Testis (tissue), 2 donors: ENCODE measurements at regions not wholly inside any gene's neighbourhood (a gene's known extent, or its start where the extent isn't known, plus 50 kb on each side); places are given as distances from the start of the nearest gene placed in this dataset.

Experiments used
- DNase-seq: peaks from one replicate; pipeline ENCODE4 v3.0.0-alpha.2; 2019
- H3K27ac ChIP-seq, 2 donors: fragments of 200-600 bp; sonication (generic); one replicate each; pipeline ENCODE4 v1.5.1; 2019
- H3K27me3 ChIP-seq: fragments of 200-600 bp; sonication (generic); one replicate; pipeline ENCODE4 v1.5.1; 2019
- H3K36me3 ChIP-seq: fragments of 200-600 bp; sonication (generic); one replicate; pipeline ENCODE4 v1.5.1; 2017; ENCODE audit warnings: low read depth; ENCODE audit errors: missing control alignments
- H3K4me1 ChIP-seq: fragments of 200-600 bp; sonication (generic); one replicate; pipeline ENCODE4 v1.5.1; 2019
- H3K4me3 ChIP-seq, 2 donors: fragments of 200-600 bp; sonication (generic); one replicate each; pipeline ENCODE4 v1.5.1; 2017 to 2019
- H3K9me3 ChIP-seq: fragments of 200-600 bp; sonication (generic); one replicate; pipeline ENCODE4 v1.5.1; 2017
- CTCF ChIP-seq, 3 experiments: fragments of 450-650 bp in 2 of 3; fragments of 200-600 bp in 1 of 3; sonication (generic) in 1 of 3; IDR thresholded peaks; one replicate each; pipeline ENCODE4 v1.5.1; 2016 to 2019; ENCODE audit warnings: antibody characterized with exemption in 3 of 3, mild to moderate bottlenecking in 2 of 3, moderate library complexity in 1 of 3
- POLR2A ChIP-seq: fragments of 450-650 bp; IDR thresholded peaks from one replicate; pipeline ENCODE4 v1.6.1; 2017; ENCODE audit warnings: antibody characterized with exemption, mild to moderate bottlenecking, moderate library complexity
- WGBS, 2 donors: methylation state at CpG; one replicate each; pipeline ENCODE4 v1.1.5; 2018; 5-methylcytosine and 5-hydroxymethylcytosine counted together
- intact Hi-C: fragments of 100-400 bp; cut with DNase I; formaldehyde crosslinking; loops from one replicate; pipeline ENCODE4 v1.15.1; 2023; ENCODE audit warnings: low total_unique reads

- Histone ChIP-seq H3K4me1 (no peaks in the 10 kb centered on the region), H3K27me3 (no peaks in the 10 kb centered on the region), H3K4me3 (no peak overlapping the region), H3K36me3 (no peaks in the 10 kb centered on the region), H3K9me3 (no peaks in the 10 kb centered on the region), H3K27ac (no peak overlapping the region)
- intact Hi-C loops: no loop called here
- WGBS, 2 donors: 43 to 59% methylated on average over 5 of the region's 5 CpGs
- TF ChIP-seq POLR2A: no peak
- TF ChIP-seq CTCF (IDR thresholded peaks at IDR 0.05): no peak
- no peak for DNase-seq
Observed at GRCh38 chr10:31723106-31723750, 205.4 kb downstream of the ARHGAP12 start.

DNA sequence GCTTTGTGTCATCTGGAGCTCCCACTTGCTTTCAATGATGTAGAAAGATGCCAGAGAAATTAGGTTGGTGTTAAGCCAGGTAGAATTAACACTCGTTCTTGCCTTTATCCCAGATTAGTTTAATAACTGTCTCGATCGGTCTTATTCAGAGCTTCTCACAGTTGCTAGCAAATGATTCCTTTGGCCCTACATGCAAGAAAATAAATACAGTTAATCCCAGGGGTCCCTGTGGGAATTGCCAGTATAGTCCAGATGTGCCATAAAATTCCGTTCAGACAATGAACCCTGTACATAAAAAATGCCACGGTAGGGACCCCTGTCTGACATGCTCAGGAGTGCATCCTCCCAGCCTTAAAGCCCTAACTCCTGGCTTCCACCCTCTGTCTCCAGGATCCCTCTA is 207.5 kb downstream of the ARHGAP12 start:
- TF ChIP-seq POLR2A: no peak
- TF ChIP-seq CTCF (IDR thresholded peaks at IDR 0.05): no peak
- no peak overlapping the region for H3K4me3 ChIP-seq
- no peak overlapping the region for H3K27ac ChIP-seq
- H3K27me3 ChIP-seq: no peaks in the 10 kb centered on the region
- 75 to 83% methylated on average over 5 of the region's 5 CpGs for WGBS, 2 donors
- H3K36me3 ChIP-seq: no peaks in the 10 kb centered on the region
- DNase-seq: no peak
- intact Hi-C loops: no loop called here
- no peaks in the 10 kb centered on the region for H3K9me3 ChIP-seq
- H3K4me1 ChIP-seq: no peaks in the 10 kb centered on the region

DNA sequence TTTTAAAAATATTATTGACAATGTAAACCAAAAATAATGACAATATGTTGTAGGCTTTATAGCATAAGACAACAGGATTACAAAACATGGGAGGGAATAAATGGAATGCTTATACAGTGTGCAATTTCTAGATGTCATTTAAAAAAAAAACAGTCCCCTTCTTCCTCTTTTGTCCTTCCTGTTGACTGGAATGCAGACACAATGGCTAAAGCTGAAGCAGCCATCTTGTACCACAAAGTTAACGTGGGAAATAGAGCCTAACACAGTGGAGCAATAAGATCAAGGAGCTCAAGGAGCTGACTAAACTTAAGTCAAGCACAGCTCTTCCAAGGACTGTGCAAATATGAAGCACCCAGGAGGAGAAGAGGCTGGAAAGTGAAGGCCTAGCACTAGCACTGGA is 208.1 kb downstream of the ARHGAP12 start:
- TF ChIP-seq POLR2A (no peak), CTCF (IDR thresholded peaks at IDR 0.05) (no peak)
- WGBS, 2 donors: 84 to 90% methylated on average over 1 of the region's 1 CpG
- H3K36me3 ChIP-seq: no peaks in the 10 kb centered on the region
- no peak for DNase-seq
- intact Hi-C loops: no loop called here
- H3K27me3 ChIP-seq: no peaks in the 10 kb centered on the region
- H3K4me1 ChIP-seq: no peaks in the 10 kb centered on the region
- H3K27ac ChIP-seq: no peak overlapping the region
- no peak overlapping the region for H3K4me3 ChIP-seq
- H3K9me3 ChIP-seq: no peaks in the 10 kb centered on the region

- Histone ChIP-seq H3K4me3 (no peak overlapping the region), H3K27me3 (no peaks in the 10 kb centered on the region), H3K27ac (peak overlapping the region in 1 of 2 donors; percentile 84), H3K4me1 (peaks cover 22% of the 10 kb centered on the region), H3K9me3 (no peaks in the 10 kb centered on the region), H3K36me3 (no peaks in the 10 kb centered on the region)
- no peak for DNase-seq
- intact Hi-C loops: no loop called here
- TF ChIP-seq CTCF (IDR thresholded peaks at IDR 0.05) (no peak), POLR2A (no peak)
Observed at GRCh38 chr10:31709476-31709875, 219.2 kb downstream of the ARHGAP12 start.

- H3K27ac ChIP-seq: peak overlapping the region in 1 of 2 donors; percentile 84
- no peaks in the 10 kb centered on the region for H3K27me3 ChIP-seq
- no peaks in the 10 kb centered on the region for H3K9me3 ChIP-seq
- intact Hi-C loops: no loop called here
- no peaks in the 10 kb centered on the region for H3K36me3 ChIP-seq
- TF ChIP-seq POLR2A (no peak), CTCF (IDR thresholded peaks at IDR 0.05) (no peak)
- no peak for DNase-seq
- no peak overlapping the region for H3K4me3 ChIP-seq
- peaks cover 22% of the 10 kb centered on the region for H3K4me1 ChIP-seq
- WGBS, 2 donors: 72 to 75% methylated on average over 3 of the region's 3 CpGs
Observed at GRCh38 chr10:31709028-31709427, 219.6 kb downstream of the ARHGAP12 start.
